ENCODE measurements at regions not wholly inside any gene's neighbourhood (a gene's known extent, or its start where the extent isn't known, plus 50 kb on each side); places are given as distances from the start of the nearest gene placed in this dataset.
"Not testable (repeated sequence)": the region's sequence is repeated elsewhere in the genome, so short reads cannot be mapped to it uniquely, and the experiment has no call there.

GRCh38 chr5:173677125-173677672 lies 60.7 kb upstream of the BOD1 start:
- peaks cover 5% of the 10 kb centered on the region for H3K9me3 Mint-ChIP-seq
- H3K27ac Mint-ChIP-seq: no peak overlapping the region
- CTCF ChIA-PET: interaction anchor here (0.5 to 0.7 kb wide), 2 partner anchors 14 to 62 kb away, joined by 3 read pairs; no protein-coding TSS in a partner anchor
- intact Hi-C loops (cut with micrococcal nuclease): no loop called here
- no peaks in the 10 kb centered on the region for H3K36me3 Mint-ChIP-seq (ENCODE audit: low read depth)
- no peak overlapping the region for H3K4me3 Mint-ChIP-seq
- H3K4me1 Mint-ChIP-seq (ENCODE audit: low read depth): no peaks in the 10 kb centered on the region
- H3K27me3 Mint-ChIP-seq (ENCODE audit: low read depth): peaks cover 2% of the 10 kb centered on the region
- no peak for DNase-seq

- Mint-ChIP-seq H3K27ac (no peak overlapping the region), H3K4me3 (no peak overlapping the region), H3K36me3 (ENCODE audit: low read depth) (no peaks in the 10 kb centered on the region), H3K27me3 (ENCODE audit: low read depth) (peaks cover 2% of the 10 kb centered on the region), H3K4me1 (ENCODE audit: low read depth) (no peaks in the 10 kb centered on the region), H3K9me3 (peaks cover 3% of the 10 kb centered on the region)
- CTCF ChIA-PET: no interaction called here
- DNase-seq: no peak
- intact Hi-C loops (cut with micrococcal nuclease): no loop called here
Observed at GRCh38 chr5:173679909-173680630, 63.6 kb upstream of the BOD1 start.

DNA sequence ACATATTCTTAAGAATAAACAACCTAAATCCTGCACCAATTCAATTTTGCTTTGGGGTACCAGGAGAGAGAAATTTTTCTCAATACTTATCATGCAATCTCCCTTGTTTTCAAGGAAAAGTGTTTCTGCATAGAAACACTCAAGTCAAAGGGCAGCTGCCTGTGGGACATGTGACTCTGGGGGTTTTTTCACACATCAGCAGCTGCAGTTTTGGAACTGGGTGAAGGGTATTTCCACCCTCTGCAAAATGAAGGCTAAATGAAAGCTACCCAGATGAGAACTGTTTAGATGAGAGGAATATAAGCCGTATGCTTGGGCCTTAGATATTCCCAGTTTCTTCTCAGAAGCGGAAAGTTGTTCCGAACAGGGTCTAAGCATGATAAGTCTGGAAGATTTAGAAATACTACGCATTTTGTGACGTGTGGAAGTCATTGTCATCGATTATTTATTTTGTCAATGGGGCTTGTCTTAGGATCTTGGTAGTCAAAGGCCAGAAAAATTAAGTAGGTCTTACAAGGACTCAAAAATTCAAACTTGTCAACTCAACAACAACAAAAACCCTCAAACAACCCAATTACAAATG lies 64.3 kb upstream of the BOD1 start:
- intact Hi-C loops (cut with micrococcal nuclease): no loop called here
- no peaks in the 10 kb centered on the region for H3K36me3 Mint-ChIP-seq (ENCODE audit: low read depth)
- H3K27ac Mint-ChIP-seq: no peak overlapping the region
- H3K9me3 Mint-ChIP-seq: peaks cover 3% of the 10 kb centered on the region
- CTCF ChIA-PET: no interaction called here
- H3K4me1 Mint-ChIP-seq (ENCODE audit: low read depth): no peaks in the 10 kb centered on the region
- DNase-seq: no peak
- no peak overlapping the region for H3K4me3 Mint-ChIP-seq
- H3K27me3 Mint-ChIP-seq (ENCODE audit: low read depth): peaks cover 2% of the 10 kb centered on the region

GRCh38 chr5:173682313-173682712 lies 65.9 kb upstream of the BOD1 start:
- H3K36me3 Mint-ChIP-seq (ENCODE audit: low read depth): no peaks in the 10 kb centered on the region
- CTCF ChIA-PET: no interaction called here
- peaks cover 2% of the 10 kb centered on the region for H3K9me3 Mint-ChIP-seq
- DNase-seq: no peak
- intact Hi-C loops (cut with micrococcal nuclease): no loop called here
- H3K27me3 Mint-ChIP-seq (ENCODE audit: low read depth): peaks cover 2% of the 10 kb centered on the region
- H3K4me1 Mint-ChIP-seq (ENCODE audit: low read depth): no peaks in the 10 kb centered on the region
- H3K4me3 Mint-ChIP-seq: no peak overlapping the region
- H3K27ac Mint-ChIP-seq: no peak overlapping the region

DNA sequence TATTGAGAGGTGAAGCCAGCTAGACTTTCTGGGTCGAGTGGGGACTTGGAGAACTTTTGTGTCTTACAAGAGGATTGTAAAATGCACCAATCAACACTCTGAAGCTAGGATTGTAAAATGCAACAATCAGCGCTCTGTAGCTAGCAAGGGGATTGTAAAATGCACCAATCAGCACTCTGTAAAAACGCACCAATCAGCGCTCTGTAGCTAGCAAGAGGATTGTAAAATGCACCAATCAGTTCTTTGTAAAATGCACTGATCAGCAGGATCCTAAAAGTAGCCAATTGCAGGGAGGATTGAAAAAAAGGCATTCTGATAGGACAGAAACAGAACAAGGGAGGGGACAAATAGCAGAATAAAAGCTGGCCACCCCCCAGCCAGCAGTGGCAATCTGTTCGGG lies 68.1 kb upstream of the BOD1 start:
- intact Hi-C loops (cut with micrococcal nuclease); H3K9me3 Mint-ChIP-seq; H3K4me3 Mint-ChIP-seq; H3K36me3 Mint-ChIP-seq (ENCODE audit: low read depth); H3K4me1 Mint-ChIP-seq (ENCODE audit: low read depth); DNase-seq; CTCF ChIA-PET; H3K27ac Mint-ChIP-seq; H3K27me3 Mint-ChIP-seq (ENCODE audit: low read depth): not testable (repeated sequence)

DNA sequence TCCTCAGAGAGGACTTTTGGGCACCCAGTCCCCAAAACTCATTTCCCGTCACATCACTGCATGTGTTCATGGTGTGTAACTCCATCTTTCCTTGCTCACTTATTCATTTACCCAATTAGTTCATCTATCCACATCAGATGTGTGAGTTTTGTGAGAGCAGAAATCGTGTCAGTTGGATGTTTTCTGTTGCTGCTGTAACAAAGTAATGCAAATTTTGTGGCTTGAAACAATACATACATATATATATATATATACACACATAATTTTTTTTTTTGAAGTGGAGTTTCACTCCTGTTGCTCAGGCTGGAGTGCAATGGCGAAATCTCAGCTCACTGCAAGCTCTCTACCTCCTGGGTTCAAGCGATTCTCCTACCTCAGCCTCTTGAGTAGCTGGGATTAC lies 70.5 kb upstream of the BOD1 start:
- H3K9me3 Mint-ChIP-seq: no peaks in the 10 kb centered on the region
- DNase-seq: no peak
- no peak overlapping the region for H3K4me3 Mint-ChIP-seq
- intact Hi-C loops (cut with micrococcal nuclease): no loop called here
- H3K27me3 Mint-ChIP-seq (ENCODE audit: low read depth): peaks cover 1% of the 10 kb centered on the region
- H3K4me1 Mint-ChIP-seq (ENCODE audit: low read depth): no peaks in the 10 kb centered on the region
- CTCF ChIA-PET: no interaction called here
- H3K27ac Mint-ChIP-seq: no peak overlapping the region
- H3K36me3 Mint-ChIP-seq (ENCODE audit: low read depth): no peaks in the 10 kb centered on the region

- Mint-ChIP-seq H3K4me3 (no peak overlapping the region), H3K27ac (no peak overlapping the region), H3K9me3 (no peaks in the 10 kb centered on the region), H3K4me1 (ENCODE audit: low read depth) (no peaks in the 10 kb centered on the region), H3K27me3 (ENCODE audit: low read depth) (no peaks in the 10 kb centered on the region), H3K36me3 (ENCODE audit: low read depth) (no peaks in the 10 kb centered on the region)
- no peak for DNase-seq
- CTCF ChIA-PET: no interaction called here
- intact Hi-C loops (cut with micrococcal nuclease): no loop called here
Observed at GRCh38 chr5:173688703-173689102, 72.3 kb upstream of the BOD1 start.

- Mint-ChIP-seq H3K27ac (no peak overlapping the region), H3K9me3 (no peaks in the 10 kb centered on the region), H3K4me3 (no peak overlapping the region), H3K36me3 (ENCODE audit: low read depth) (no peaks in the 10 kb centered on the region), H3K4me1 (ENCODE audit: low read depth) (no peaks in the 10 kb centered on the region), H3K27me3 (ENCODE audit: low read depth) (no peaks in the 10 kb centered on the region)
- DNase-seq: no peak
- CTCF ChIA-PET: no interaction called here
- intact Hi-C loops (cut with micrococcal nuclease): no loop called here
Observed at GRCh38 chr5:173689171-173689736, 72.8 kb upstream of the BOD1 start.

DNA sequence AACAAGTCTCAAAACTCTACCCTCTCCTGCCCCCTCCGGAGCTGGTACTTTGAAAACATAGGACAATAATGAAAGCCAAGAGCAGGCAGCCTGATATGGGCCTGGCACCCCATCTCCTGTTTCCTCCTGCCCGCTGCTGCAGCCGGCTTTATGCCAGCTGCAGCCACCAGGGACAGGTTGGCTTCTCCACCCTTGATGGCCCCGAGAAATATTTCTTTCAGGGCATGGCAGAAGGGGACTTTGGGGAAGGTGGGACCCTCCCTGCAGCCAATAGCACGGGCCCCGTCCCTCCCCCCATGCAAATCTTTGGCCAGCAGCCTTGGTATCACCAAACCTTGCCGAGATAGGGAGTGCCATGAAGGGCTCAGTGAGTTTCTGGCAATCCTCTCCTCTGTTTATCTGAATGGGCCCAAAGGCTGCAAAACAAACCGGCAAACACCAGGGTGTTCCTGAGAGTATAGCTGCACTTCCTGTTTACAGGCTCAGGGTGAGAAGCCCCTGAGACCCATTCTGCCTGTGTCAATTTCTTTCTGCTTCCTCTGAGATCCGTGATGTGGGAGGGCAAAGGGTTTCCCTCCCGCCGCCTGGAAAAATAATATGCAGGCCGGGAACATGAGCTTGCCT lies 73.4 kb upstream of the BOD1 start:
- Mint-ChIP-seq H3K36me3 (ENCODE audit: low read depth) (no peaks in the 10 kb centered on the region), H3K4me1 (ENCODE audit: low read depth) (no peaks in the 10 kb centered on the region), H3K9me3 (no peaks in the 10 kb centered on the region), H3K27ac (no peak overlapping the region), H3K4me3 (no peak overlapping the region), H3K27me3 (ENCODE audit: low read depth) (no peaks in the 10 kb centered on the region)
- intact Hi-C loops (cut with micrococcal nuclease): no loop called here
- no peak for DNase-seq
- CTCF ChIA-PET: no interaction called here

DNA sequence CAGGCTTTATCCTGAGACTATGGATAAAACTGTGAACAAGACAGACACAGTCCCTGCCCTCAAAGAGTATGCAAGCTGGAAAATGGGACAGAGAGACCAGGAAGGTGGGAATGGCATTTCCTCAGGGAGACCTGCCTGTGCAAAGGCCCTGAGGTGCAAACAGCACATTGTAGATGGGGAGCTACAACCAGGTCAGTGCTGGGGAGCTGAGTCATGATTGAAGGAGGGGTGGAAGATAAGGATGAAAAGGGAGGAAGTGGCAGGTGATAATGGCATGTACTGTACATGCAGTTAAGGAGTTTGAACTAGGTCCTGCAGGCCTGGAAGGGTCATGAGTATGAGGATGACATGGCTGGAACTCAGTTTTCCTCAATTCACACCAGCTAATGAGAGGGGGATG lies 75.5 kb upstream of the BOD1 start:
- intact Hi-C loops (cut with micrococcal nuclease): no loop called here
- H3K4me3 Mint-ChIP-seq: no peak overlapping the region
- DNase-seq: no peak
- H3K9me3 Mint-ChIP-seq: no peaks in the 10 kb centered on the region
- H3K27me3 Mint-ChIP-seq (ENCODE audit: low read depth): no peaks in the 10 kb centered on the region
- H3K36me3 Mint-ChIP-seq (ENCODE audit: low read depth): no peaks in the 10 kb centered on the region
- no peak overlapping the region for H3K27ac Mint-ChIP-seq
- no peaks in the 10 kb centered on the region for H3K4me1 Mint-ChIP-seq (ENCODE audit: low read depth)
- CTCF ChIA-PET: interaction anchor here (1.3 kb wide), 1 partner anchor 94 kb away, joined by 3 read pairs; no protein-coding TSS in a partner anchor

DNA sequence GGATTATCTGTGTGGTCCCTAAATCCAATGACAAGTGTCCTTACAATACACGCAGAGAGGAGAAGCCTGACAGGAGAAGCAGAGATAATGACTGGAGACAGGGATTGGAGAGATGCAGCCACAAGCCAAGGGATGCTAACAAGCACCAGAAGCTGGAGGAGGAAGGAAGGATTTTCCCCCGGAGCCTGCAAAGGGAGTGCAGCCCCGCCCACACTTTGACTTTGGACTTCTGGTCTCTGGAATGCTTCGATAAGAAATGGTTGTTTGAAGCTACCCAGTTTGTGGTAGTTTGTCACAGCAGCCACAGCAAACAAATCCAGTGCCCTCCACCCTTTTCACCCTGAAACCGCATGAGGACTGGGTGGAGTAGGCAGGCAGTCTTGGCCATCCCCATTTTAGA lies 77.2 kb upstream of the BOD1 start:
- no peaks in the 10 kb centered on the region for H3K27me3 Mint-ChIP-seq (ENCODE audit: low read depth)
- CTCF ChIA-PET: interaction anchor here (0.6 kb wide), 1 partner anchor 1101 kb away, joined by 4 read pairs; no protein-coding TSS in a partner anchor
- no peak overlapping the region for H3K27ac Mint-ChIP-seq
- peaks cover 7% of the 10 kb centered on the region for H3K4me1 Mint-ChIP-seq (ENCODE audit: low read depth)
- H3K36me3 Mint-ChIP-seq (ENCODE audit: low read depth): no peaks in the 10 kb centered on the region
- H3K9me3 Mint-ChIP-seq: no peaks in the 10 kb centered on the region
- intact Hi-C loops (cut with micrococcal nuclease): no loop called here
- DNase-seq: no peak
- H3K4me3 Mint-ChIP-seq: no peak overlapping the region

DNA sequence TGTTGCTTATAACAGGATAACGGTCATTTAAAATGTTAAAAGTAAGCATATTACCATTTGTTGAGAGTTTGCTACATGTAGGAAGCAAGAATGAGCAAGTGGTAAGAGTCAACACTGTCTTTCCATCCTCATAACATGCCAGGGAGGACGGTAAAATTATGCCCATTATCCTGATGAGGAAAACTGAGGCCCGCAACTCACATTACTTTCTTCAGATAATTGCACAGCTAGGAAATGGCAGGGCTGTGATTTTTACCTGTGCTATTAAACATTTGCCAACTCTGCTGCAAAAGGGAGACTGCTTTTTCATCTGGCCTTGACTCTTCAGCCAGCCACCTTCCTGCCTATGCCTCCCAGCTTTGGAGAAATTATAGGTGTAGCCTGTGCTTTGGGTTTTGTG lies 79.8 kb upstream of the BOD1 start:
- Mint-ChIP-seq H3K9me3 (no peaks in the 10 kb centered on the region), H3K36me3 (ENCODE audit: low read depth) (no peaks in the 10 kb centered on the region), H3K4me3 (no peak overlapping the region), H3K4me1 (ENCODE audit: low read depth) (peaks cover 7% of the 10 kb centered on the region), H3K27ac (no peak overlapping the region), H3K27me3 (ENCODE audit: low read depth) (no peaks in the 10 kb centered on the region)
- DNase-seq: no peak
- CTCF ChIA-PET: interaction anchor here (1.2 kb wide), 1 partner anchor 18 kb away, joined by 4 read pairs; no protein-coding TSS in a partner anchor
- intact Hi-C loops (cut with micrococcal nuclease): no loop called here
